ENCODE measurements at regions not wholly inside any gene's neighbourhood (a gene's known extent, or its start where the extent isn't known, plus 50 kb on each side); places are given as distances from the start of the nearest gene placed in this dataset.
"Not testable (repeated sequence)": the region's sequence is repeated elsewhere in the genome, so short reads cannot be mapped to it uniquely, and the experiment has no call there.

GRCh38 chr4:175336570-175336969 lies 418.4 kb downstream of the ADAM29 start:
- not testable (repeated sequence) for TF ChIP-seq CTCF (conservative IDR thresholded peaks at IDR 0.05; ENCODE audit: low read depth, low read length); EZH2 (IDR thresholded peaks at IDR 0.05; ENCODE audit: borderline replicate concordance, low read depth, low read length, poor library complexity, severe bottlenecking)
